ENCODE measurements at regions not wholly inside any gene's neighbourhood (a gene's known extent, or its start where the extent isn't known, plus 50 kb on each side); places are given as distances from the start of the nearest gene placed in this dataset.

GRCh38 chr16:9176547-9177418 is 85.3 kb downstream of the HAPSTR1 start:
- TF ChIP-seq, protein P1, sequence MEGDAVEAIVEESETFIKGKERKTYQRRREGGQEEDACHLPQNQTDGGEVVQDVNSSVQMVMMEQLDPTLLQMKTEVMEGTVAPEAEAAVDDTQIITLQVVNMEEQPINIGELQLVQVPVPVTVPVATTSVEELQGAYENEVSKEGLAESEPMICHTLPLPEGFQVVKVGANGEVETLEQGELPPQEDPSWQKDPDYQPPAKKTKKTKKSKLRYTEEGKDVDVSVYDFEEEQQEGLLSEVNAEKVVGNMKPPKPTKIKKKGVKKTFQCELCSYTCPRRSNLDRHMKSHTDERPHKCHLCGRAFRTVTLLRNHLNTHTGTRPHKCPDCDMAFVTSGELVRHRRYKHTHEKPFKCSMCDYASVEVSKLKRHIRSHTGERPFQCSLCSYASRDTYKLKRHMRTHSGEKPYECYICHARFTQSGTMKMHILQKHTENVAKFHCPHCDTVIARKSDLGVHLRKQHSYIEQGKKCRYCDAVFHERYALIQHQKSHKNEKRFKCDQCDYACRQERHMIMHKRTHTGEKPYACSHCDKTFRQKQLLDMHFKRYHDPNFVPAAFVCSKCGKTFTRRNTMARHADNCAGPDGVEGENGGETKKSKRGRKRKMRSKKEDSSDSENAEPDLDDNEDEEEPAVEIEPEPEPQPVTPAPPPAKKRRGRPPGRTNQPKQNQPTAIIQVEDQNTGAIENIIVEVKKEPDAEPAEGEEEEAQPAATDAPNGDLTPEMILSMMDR (IDR thresholded peaks at IDR 0.05; ENCODE audit: borderline replicate concordance, extremely low read depth, low read length, poor library complexity, severe bottlenecking): no peak
- TF ChIP-seq EZH2 (IDR thresholded peaks at IDR 0.05; ENCODE audit: borderline replicate concordance, low read depth, low read length, severe bottlenecking): no peak

All from DND-41 (cell line).